ENCODE measurements at regions not wholly inside any gene's neighbourhood (a gene's known extent, or its start where the extent isn't known, plus 50 kb on each side); places are given as distances from the start of the nearest gene placed in this dataset.

- TF ChIP-seq CTCF (IDR thresholded peaks at IDR 0.05) (no peak), POLR2A (IDR thresholded peaks at IDR 0.05) (no peak)
Measured at GRCh38 chr7:142668495-142668894, 80.8 kb upstream of the PRSS1 start.
